ENCODE measurements at regions not wholly inside any gene's neighbourhood (a gene's known extent, or its start where the extent isn't known, plus 50 kb on each side); places are given as distances from the start of the nearest gene placed in this dataset.

DNA sequence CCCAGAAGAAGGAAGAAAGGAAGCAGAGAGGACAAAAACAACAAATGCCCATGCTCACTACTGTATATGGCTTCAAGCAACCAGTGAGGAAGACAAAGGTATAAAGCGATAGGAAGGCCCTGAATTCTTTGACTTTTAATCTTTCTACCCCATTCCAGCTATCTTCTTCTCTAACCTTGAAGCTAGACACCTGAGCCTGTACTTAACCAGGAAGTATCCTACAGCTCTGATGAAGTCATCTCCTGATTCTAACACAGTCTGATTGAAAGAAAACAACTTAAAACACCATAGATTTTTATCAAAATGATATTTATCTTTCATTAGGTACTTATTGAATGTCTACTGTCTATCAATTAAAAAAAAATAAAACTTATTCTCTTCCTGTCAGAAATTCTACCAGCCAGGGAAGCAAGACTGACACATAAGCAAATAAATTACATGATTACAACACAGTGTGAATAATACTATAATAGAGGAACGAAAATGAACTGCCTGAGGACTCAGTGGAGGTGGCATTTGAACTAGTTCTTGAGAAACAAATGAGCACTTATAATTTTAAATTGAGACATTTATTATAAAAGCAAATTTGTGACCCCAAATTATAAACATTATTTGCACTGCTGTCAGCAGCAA lies 123.3 kb upstream of the ELL2 start:
- no peak overlapping the region for H3K9ac ChIP-seq (ENCODE audit: insufficient read depth, low read length, poor library complexity, severe bottlenecking)
- Mint-ChIP-seq H3K4me3 (no peak overlapping the region), H3K9me3 (peaks cover 0 to 1% (median 0%) of the 10 kb centered on the region in 7 donors), H3K27me3 (ENCODE audit: low read depth in 3 of 3) (peaks cover 2% of the 10 kb centered on the region in 3 donors), H3K27ac (peak overlapping the region in 3 of 7 donors; percentile 12 to 35 (median 30)), H3K36me3 (no peaks in the 10 kb centered on the region), H3K4me1 (peaks cover 22% of the 10 kb centered on the region)
- no peaks in the 10 kb centered on the region for H3K4me1 ChIP-seq (ENCODE audit: control insufficient read depth in 1 of 2, insufficient read depth in 2 of 2, low read length in 2 of 2)
- no peaks in the 10 kb centered on the region for H3K79me2 ChIP-seq (ENCODE audit: insufficient read depth, low read length)
- H3K27ac ChIP-seq (ENCODE audit: low read depth in 1 of 2, low read length in 2 of 2) = no peak overlapping the region
- TF ChIP-seq, protein P1, sequence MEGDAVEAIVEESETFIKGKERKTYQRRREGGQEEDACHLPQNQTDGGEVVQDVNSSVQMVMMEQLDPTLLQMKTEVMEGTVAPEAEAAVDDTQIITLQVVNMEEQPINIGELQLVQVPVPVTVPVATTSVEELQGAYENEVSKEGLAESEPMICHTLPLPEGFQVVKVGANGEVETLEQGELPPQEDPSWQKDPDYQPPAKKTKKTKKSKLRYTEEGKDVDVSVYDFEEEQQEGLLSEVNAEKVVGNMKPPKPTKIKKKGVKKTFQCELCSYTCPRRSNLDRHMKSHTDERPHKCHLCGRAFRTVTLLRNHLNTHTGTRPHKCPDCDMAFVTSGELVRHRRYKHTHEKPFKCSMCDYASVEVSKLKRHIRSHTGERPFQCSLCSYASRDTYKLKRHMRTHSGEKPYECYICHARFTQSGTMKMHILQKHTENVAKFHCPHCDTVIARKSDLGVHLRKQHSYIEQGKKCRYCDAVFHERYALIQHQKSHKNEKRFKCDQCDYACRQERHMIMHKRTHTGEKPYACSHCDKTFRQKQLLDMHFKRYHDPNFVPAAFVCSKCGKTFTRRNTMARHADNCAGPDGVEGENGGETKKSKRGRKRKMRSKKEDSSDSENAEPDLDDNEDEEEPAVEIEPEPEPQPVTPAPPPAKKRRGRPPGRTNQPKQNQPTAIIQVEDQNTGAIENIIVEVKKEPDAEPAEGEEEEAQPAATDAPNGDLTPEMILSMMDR (IDR thresholded peaks at IDR 0.05) = no peak
- intact Hi-C loops (cut with micrococcal nuclease) = no loop called here
- DNase-seq = peak; percentile 15 to 57 (median 36)
- H3K9me3 ChIP-seq (replicated peaks in 1 of 2; ENCODE audit: control insufficient read depth in 1 of 2, insufficient read depth in 1 of 2, low read length in 2 of 2) = no peaks in the 10 kb centered on the region
- H3K4me2 ChIP-seq (replicated peaks; ENCODE audit: extremely low read depth, low read length, poor library complexity, severe bottlenecking) = no peak overlapping the region
- no peak overlapping the region for H2AFZ ChIP-seq (ENCODE audit: insufficient read depth, low read depth, low read length, poor library complexity, severe bottlenecking)
- H3K4me3 ChIP-seq (replicated peaks in 1 of 3; ENCODE audit: low read depth in 2 of 3, low read length in 3 of 3) = no peak overlapping the region
- H3K36me3 ChIP-seq (replicated peaks in 1 of 2; ENCODE audit: control insufficient read depth in 1 of 2, insufficient read depth in 2 of 2, low read length in 2 of 2) = no peaks in the 10 kb centered on the region
- no peaks in the 10 kb centered on the region for H4K20me1 ChIP-seq (ENCODE audit: insufficient read depth, low read length)
- 100% methylated on average over 1 of the region's 2 CpGs for WGBS (ENCODE audit: insufficient coverage)
- no peaks in the 10 kb centered on the region for H3K27me3 ChIP-seq (ENCODE audit: control insufficient read depth in 2 of 2, insufficient read depth in 2 of 2, low read length in 2 of 2)

DNA sequence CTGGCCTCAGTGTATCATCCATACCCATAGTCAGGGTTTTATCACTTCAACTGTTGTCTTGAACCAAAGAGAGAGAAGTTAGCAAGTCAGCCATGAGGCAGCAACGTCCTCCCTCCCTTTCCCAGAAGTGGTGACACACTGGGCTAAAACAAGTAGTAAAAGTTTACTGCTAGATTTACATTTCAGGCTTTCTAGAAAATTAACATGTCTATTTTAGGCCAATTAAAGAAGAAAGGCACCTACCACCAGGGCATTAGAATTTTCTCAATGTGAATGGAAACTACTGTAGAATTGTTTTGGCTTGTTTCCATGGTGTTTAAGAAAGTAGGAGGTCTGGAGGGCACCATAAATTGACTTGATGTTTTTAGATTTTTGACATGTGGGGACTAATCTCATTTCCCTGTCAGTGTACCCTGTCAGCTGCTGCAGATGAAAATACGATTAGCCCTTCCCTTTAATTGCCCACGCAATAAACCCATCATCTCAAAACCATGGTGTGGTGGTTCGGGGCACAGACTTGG lies 121.8 kb upstream of the ELL2 start:
- H3K4me3 ChIP-seq (replicated peaks in 1 of 3; ENCODE audit: low read depth in 2 of 3, low read length in 3 of 3) = no peak overlapping the region
- TF ChIP-seq, protein P1 (IDR thresholded peaks at IDR 0.05) = no peak
- H3K79me2 ChIP-seq (ENCODE audit: insufficient read depth, low read length) = no peaks in the 10 kb centered on the region
- H3K36me3 ChIP-seq (replicated peaks in 1 of 2; ENCODE audit: control insufficient read depth in 1 of 2, insufficient read depth in 2 of 2, low read length in 2 of 2) = no peaks in the 10 kb centered on the region
- H3K9me3 ChIP-seq (replicated peaks in 1 of 2; ENCODE audit: control insufficient read depth in 1 of 2, insufficient read depth in 1 of 2, low read length in 2 of 2) = no peaks in the 10 kb centered on the region
- H3K9me3 Mint-ChIP-seq = peaks cover 0 to 1% (median 0%) of the 10 kb centered on the region in 7 donors
- no peaks in the 10 kb centered on the region for H3K27me3 ChIP-seq (ENCODE audit: control insufficient read depth in 2 of 2, insufficient read depth in 2 of 2, low read length in 2 of 2)
- peaks cover 22% of the 10 kb centered on the region for H3K4me1 Mint-ChIP-seq
- H3K9ac ChIP-seq (ENCODE audit: insufficient read depth, low read length, poor library complexity, severe bottlenecking) = no peak overlapping the region
- WGBS (ENCODE audit: insufficient coverage) = 80% methylated on average over 1 of the region's 4 CpGs
- no peak overlapping the region for H2AFZ ChIP-seq (ENCODE audit: insufficient read depth, low read depth, low read length, poor library complexity, severe bottlenecking)
- peaks cover 2% of the 10 kb centered on the region in 3 donors for H3K27me3 Mint-ChIP-seq (ENCODE audit: low read depth in 3 of 3)
- no peaks in the 10 kb centered on the region for H3K36me3 Mint-ChIP-seq
- no peak overlapping the region for H3K27ac ChIP-seq (ENCODE audit: low read depth in 1 of 2, low read length in 2 of 2)
- H4K20me1 ChIP-seq (ENCODE audit: insufficient read depth, low read length) = no peaks in the 10 kb centered on the region
- H3K4me3 Mint-ChIP-seq = no peak overlapping the region
- H3K27ac Mint-ChIP-seq = no peak overlapping the region
- no peaks in the 10 kb centered on the region for H3K4me1 ChIP-seq (ENCODE audit: control insufficient read depth in 1 of 2, insufficient read depth in 2 of 2, low read length in 2 of 2)
- no peak for DNase-seq
- intact Hi-C loops (cut with micrococcal nuclease) = no loop called here
- H3K4me2 ChIP-seq (replicated peaks; ENCODE audit: extremely low read depth, low read length, poor library complexity, severe bottlenecking) = no peak overlapping the region
